Ovary (tissue), 3 donors: ENCODE measurements at regions not wholly inside any gene's neighbourhood (a gene's known extent, or its start where the extent isn't known, plus 50 kb on each side); places are given as distances from the start of the nearest gene placed in this dataset.

Source experiments
- EP300 ChIP-seq: sonication (generic); formaldehyde crosslinking; IDR thresholded peaks from one replicate; pipeline ENCODE4 v1.6.1; 2017; ENCODE audit warnings: antibody characterized with exemption
- POLR2A ChIP-seq: fragments of 450-650 bp; IDR thresholded peaks from one replicate; pipeline ENCODE4 v1.6.1; 2017; ENCODE audit warnings: antibody characterized with exemption, mild to moderate bottlenecking, moderate library complexity
- TF ChIP-seq, protein P1 (sequence below), 3 donors: fragments of 450-650 bp in 2 of 3; fragments of 200-600 bp in 1 of 3; IDR thresholded peaks; one replicate each; pipeline versions ENCODE4 v1.5.1 to v1.8.0; 2016 to 2022; ENCODE audit warnings: antibody characterized with exemption in 3 of 3, mild to moderate bottlenecking in 1 of 3
- donor health status: DM: no; HTN: no; CAD: no.

DNA sequence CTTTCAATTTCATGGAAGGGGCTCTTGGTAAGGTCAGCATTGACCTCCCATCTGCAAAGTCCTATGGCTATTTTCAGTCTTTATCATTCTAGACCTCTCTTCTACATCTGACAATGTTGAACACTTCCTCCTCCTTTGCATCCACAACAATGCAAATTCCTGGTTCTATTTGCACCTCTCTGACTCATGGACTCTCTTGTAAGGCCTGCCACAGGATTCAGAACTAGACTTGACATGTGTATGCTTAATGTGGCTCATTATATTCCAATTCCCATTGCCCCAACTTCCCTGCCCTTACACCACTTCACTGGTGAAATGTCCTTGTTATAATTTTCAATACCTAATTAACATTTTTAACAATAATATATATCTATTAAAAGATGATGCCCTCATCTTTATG, 314.3 kb upstream of the FGF13 start:
- TF ChIP-seq, protein P1, sequence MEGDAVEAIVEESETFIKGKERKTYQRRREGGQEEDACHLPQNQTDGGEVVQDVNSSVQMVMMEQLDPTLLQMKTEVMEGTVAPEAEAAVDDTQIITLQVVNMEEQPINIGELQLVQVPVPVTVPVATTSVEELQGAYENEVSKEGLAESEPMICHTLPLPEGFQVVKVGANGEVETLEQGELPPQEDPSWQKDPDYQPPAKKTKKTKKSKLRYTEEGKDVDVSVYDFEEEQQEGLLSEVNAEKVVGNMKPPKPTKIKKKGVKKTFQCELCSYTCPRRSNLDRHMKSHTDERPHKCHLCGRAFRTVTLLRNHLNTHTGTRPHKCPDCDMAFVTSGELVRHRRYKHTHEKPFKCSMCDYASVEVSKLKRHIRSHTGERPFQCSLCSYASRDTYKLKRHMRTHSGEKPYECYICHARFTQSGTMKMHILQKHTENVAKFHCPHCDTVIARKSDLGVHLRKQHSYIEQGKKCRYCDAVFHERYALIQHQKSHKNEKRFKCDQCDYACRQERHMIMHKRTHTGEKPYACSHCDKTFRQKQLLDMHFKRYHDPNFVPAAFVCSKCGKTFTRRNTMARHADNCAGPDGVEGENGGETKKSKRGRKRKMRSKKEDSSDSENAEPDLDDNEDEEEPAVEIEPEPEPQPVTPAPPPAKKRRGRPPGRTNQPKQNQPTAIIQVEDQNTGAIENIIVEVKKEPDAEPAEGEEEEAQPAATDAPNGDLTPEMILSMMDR (IDR thresholded peaks at IDR 0.05): no peak
- no peak for TF ChIP-seq POLR2A
- TF ChIP-seq EP300: no peak
